Loucy (cell line): ENCODE measurements at regions not wholly inside any gene's neighbourhood (a gene's known extent, or its start where the extent isn't known, plus 50 kb on each side); places are given as distances from the start of the nearest gene placed in this dataset.

Experiments used
- H2AFZ ChIP-seq: fragments of 200-600 bp; sonication (generic); 2 replicates; pipeline ENCODE4 v1.6.0; 2016; ENCODE audit warnings: antibody characterized with exemption, mild to moderate bottlenecking, low read length, moderate library complexity
- H3F3A ChIP-seq: fragments of 200-600 bp; 2 replicates; pipeline ENCODE4 v1.6.0; 2016; ENCODE audit warnings: antibody characterized with exemption, low read depth, mild to moderate bottlenecking
- H3K27me3 ChIP-seq: fragments of 200-600 bp; sonication (generic); 2 replicates; pipeline ENCODE4 v1.6.1; 2014; ENCODE audit warnings: low read length, mild to moderate bottlenecking; ENCODE audit not compliant: insufficient read depth, poor library complexity, severe bottlenecking
- H3K36me3 ChIP-seq: fragments of 200-600 bp; sonication (generic); 2 replicates; pipeline ENCODE4 v1.6.1; 2016; ENCODE audit warnings: low read length; ENCODE audit not compliant: insufficient read depth
- H3K4me1 ChIP-seq: fragments of 200-600 bp; sonication (generic); 2 replicates; pipeline ENCODE4 v1.5.1; 2014; ENCODE audit warnings: low read length, mild to moderate bottlenecking; ENCODE audit not compliant: insufficient read depth, poor library complexity, severe bottlenecking
- H3K4me2 ChIP-seq: fragments of 200-600 bp; sonication (generic); 2 replicates; pipeline ENCODE4 v1.6.0; 2014; ENCODE audit warnings: antibody characterized with exemption, low read length, low read depth, mild to moderate bottlenecking; ENCODE audit not compliant: poor library complexity, severe bottlenecking
- H3K4me3 ChIP-seq: fragments of 200-600 bp; sonication (generic); 2 replicates; pipeline ENCODE4 v1.5.1; 2014; ENCODE audit warnings: low read length, mild to moderate bottlenecking, mixed read lengths; ENCODE audit not compliant: poor library complexity, severe bottlenecking
- H3K79me2 ChIP-seq: fragments of 200-600 bp; sonication (generic); 2 replicates; pipeline ENCODE4 v1.6.1; 2014; ENCODE audit warnings: low read length; ENCODE audit not compliant: insufficient read depth
- H3K9ac ChIP-seq: fragments of 200-600 bp; sonication (generic); 2 replicates; pipeline ENCODE4 v1.6.0; 2014; ENCODE audit warnings: mild to moderate bottlenecking, low read depth, low read length, moderate library complexity; ENCODE audit not compliant: poor library complexity, severe bottlenecking
- H3K9me2 ChIP-seq: fragments of 200-600 bp; sonication (generic); replicated peaks from 2 replicates; pipeline ENCODE4 v1.6.1; 2016; ENCODE audit warnings: low read depth, low read length, mixed read lengths
- H3K9me3 ChIP-seq: fragments of 200-600 bp; sonication (generic); 2 replicates; pipeline ENCODE4 v1.6.1; 2014; ENCODE audit warnings: mild to moderate bottlenecking, antibody characterized with exemption, low read length, low read depth; ENCODE audit not compliant: insufficient read depth
- H4K20me1 ChIP-seq: fragments of 200-600 bp; sonication (generic); 2 replicates; pipeline ENCODE4 v1.6.0; 2014; ENCODE audit warnings: antibody characterized with exemption, low read length, mild to moderate bottlenecking; ENCODE audit not compliant: insufficient read depth, poor library complexity, severe bottlenecking
- CTCF ChIP-seq: fragments of 200-600 bp; sonication (generic); conservative IDR thresholded peaks from 2 replicates; pipeline ENCODE4 v1.5.1; 2014; ENCODE audit warnings: mild to moderate bottlenecking, antibody characterized with exemption, low read length
- EZH2phosphoT487 ChIP-seq: fragments of 200-600 bp; IDR thresholded peaks from 2 replicates; pipeline ENCODE4 v1.6.1; 2018; ENCODE audit warnings: antibody characterized with exemption, mild to moderate bottlenecking, moderate library complexity, borderline replicate concordance

GRCh38 chr11:42311944-42312343, 852.5 kb upstream of the LRRC4C start:
- Histone ChIP-seq H3K36me3 (no peaks in the 10 kb centered on the region), H3K4me3 (no peak overlapping the region), H3K9me2 (no peaks in the 10 kb centered on the region), H3K9me3 (no peaks in the 10 kb centered on the region), H2AFZ (no peak overlapping the region), H3K27me3 (no peaks in the 10 kb centered on the region), H4K20me1 (no peaks in the 10 kb centered on the region), H3K9ac (no peak overlapping the region), H3K79me2 (no peaks in the 10 kb centered on the region), H3F3A (no peaks in the 10 kb centered on the region), H3K4me2 (no peak overlapping the region), H3K4me1 (no peaks in the 10 kb centered on the region)
- TF ChIP-seq EZH2phosphoT487 (no peak), CTCF (no peak)

- no peaks in the 10 kb centered on the region for H3K79me2 ChIP-seq
- no peaks in the 10 kb centered on the region for H3K9me3 ChIP-seq
- H3K36me3 ChIP-seq, result no peaks in the 10 kb centered on the region
- H2AFZ ChIP-seq, result no peak overlapping the region
- H3K4me1 ChIP-seq, result no peaks in the 10 kb centered on the region
- no peaks in the 10 kb centered on the region for H3K27me3 ChIP-seq
- no peak for TF ChIP-seq CTCF
- no peak for TF ChIP-seq EZH2phosphoT487
- H3K9ac ChIP-seq, result no peak overlapping the region
- no peak overlapping the region for H3K4me2 ChIP-seq
- H3F3A ChIP-seq, result no peaks in the 10 kb centered on the region
- no peaks in the 10 kb centered on the region for H3K9me2 ChIP-seq
- H4K20me1 ChIP-seq, result no peaks in the 10 kb centered on the region
- H3K4me3 ChIP-seq, result no peak overlapping the region
Observed at GRCh38 chr11:42315267-42315666, 855.8 kb upstream of the LRRC4C start.

- Histone ChIP-seq H3K4me1 (no peaks in the 10 kb centered on the region), H3K4me2 (no peak overlapping the region)
Observed at GRCh38 chr11:42315846-42316245, 856.4 kb upstream of the LRRC4C start.

More at GRCh38 chr11:42315846-42316245, 856.4 kb upstream of the LRRC4C start:
- Histone ChIP-seq H3K4me3 (no peak overlapping the region), H3K9me2 (no peaks in the 10 kb centered on the region), H2AFZ (no peak overlapping the region), H3K9me3 (no peaks in the 10 kb centered on the region), H3K36me3 (no peaks in the 10 kb centered on the region), H3K9ac (no peak overlapping the region), H3F3A (no peaks in the 10 kb centered on the region), H3K79me2 (no peaks in the 10 kb centered on the region), H3K27me3 (no peaks in the 10 kb centered on the region), H4K20me1 (no peaks in the 10 kb centered on the region)
- no peak for TF ChIP-seq CTCF
- TF ChIP-seq EZH2phosphoT487, result no peak
